ENCODE measurements at regions not wholly inside any gene's neighbourhood (a gene's known extent, or its start where the extent isn't known, plus 50 kb on each side); places are given as distances from the start of the nearest gene placed in this dataset.
"Not testable (repeated sequence)": the region's sequence is repeated elsewhere in the genome, so short reads cannot be mapped to it uniquely, and the experiment has no call there.

- DNase-seq = peak; percentile 66
These were observed 409.0 kb downstream of the BCOR start for GRCh38 chrX:39688576-39689375.

DNA sequence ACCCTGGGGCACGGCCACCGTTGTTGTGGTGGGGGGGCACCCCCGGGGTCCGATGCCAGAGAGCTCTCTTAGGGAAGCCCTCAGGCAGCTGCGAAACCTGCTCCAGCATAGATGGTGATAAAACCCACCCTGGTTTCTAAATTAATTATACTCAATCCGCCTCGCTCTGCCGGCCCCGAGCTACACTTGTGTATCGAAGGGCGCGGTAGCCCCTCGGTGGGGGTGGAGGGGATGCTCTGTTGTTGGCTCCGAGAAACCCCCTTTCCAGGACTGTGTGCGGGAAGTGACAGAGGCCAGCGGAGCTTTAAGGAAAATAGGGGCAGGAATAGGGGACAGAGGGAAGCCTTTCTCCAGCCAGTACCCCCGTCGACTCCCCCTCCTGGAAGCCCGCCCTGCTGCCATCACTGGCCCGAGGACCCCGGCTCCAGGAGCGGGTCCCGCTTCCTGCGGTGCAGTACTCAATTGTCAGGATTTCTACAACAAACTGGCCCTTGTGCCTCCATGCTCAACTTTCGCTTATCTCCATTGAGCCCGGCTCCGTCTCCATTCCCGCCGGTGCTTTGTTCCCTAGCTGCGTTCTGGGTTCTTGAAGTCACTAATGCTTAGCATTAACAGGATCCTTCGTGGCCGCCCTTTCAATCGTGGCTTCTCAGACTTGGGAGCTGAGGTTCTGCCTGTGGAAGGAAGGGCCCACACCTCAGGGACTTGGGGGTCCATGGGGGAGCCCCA is 408.2 kb downstream of the BCOR start:
- no peak for DNase-seq

- no peak for DNase-seq
These were observed 407.0 kb downstream of the BCOR start for GRCh38 chrX:39690541-39691415.

DNA sequence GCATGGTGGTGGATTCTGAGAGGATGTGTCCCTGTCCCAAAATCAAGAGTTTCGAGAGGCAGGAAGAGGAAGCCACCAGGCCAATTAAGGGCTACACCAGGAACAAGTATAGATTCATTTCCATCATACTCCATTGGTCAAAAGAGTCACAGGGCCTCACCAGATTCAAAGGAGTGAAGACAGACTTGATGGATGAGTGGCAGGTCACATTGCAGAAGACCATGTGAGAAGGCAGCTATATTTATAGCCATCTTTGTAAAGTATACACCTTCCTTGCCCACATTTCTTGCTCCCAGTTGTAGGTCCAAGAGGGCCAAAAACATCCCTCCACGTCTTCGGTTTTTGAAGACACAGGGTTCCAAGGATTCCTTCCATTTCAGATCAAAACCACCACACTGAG is 406.0 kb downstream of the BCOR start:
- no peak for DNase-seq

- no peak for DNase-seq
These were observed 405.0 kb downstream of the BCOR start for GRCh38 chrX:39692796-39693195.

- DNase-seq = no peak
These were observed 404.5 kb downstream of the BCOR start for GRCh38 chrX:39693298-39693697.

DNA sequence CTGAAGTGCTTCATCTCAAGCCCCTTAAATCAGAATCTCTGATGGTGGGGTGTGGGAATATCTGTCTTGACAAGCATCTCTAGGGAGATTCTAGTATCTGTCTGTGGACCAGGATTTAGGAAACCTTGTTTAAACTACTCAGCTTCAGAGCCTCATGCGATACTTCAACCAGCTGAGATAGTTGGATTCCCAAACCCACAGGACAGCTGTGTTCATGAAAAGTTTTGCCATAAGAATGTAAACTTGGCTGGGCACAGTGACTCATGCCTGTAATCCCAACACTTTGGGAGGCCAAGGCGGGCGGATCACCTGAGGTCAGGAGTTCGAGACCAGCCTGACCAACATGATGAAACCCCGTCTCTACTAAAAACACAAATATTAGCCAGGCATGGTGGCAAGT is 395.1 kb downstream of the BCOR start:
- DNase-seq = not testable (repeated sequence)

- DNase-seq = no peak
These were observed 394.5 kb downstream of the BCOR start for GRCh38 chrX:39703307-39703706.

- no peak for DNase-seq
These were observed 393.2 kb downstream of the BCOR start for GRCh38 chrX:39704590-39704989.

- no peak for DNase-seq
These were observed 392.5 kb downstream of the BCOR start for GRCh38 chrX:39705290-39705689.

DNA sequence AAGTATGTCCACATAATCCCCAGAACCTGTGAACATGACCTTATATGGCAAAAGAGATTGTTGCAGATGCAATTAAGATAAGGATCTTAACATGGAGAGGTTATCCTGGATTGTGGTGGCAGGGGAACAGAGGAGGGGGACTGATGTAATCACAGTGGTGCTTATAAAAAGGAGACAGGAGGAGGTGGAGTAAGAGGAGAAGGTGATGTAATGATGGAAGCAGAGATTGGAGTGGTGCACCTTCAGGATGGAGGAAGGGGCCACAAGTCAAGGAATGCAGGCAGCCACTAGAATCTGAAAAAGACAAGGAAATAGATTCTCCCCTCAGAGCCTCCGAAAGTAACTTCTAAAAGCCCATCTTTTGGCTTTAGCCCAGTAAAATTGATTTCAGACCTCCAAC is 388.4 kb downstream of the BCOR start:
- no peak for DNase-seq

DNA sequence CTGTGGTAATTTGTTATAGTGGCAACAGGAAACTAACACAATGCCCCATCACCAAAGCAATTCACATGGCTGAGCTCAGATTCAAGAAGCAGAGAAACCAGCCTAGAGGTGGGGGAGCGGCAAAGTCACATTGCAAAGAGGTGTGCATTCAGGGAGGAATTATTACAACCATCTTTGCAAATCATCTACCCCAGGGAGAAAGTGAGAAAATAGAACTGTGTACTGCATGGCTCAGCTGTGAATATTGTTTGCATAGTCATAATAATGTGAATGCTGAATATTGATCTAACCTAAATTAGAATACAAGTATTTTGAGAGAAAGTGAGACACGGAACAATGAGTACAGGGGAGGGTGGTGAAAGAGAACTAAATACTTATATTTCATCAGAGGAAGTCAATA is 387.9 kb downstream of the BCOR start:
- DNase-seq = no peak

DNA sequence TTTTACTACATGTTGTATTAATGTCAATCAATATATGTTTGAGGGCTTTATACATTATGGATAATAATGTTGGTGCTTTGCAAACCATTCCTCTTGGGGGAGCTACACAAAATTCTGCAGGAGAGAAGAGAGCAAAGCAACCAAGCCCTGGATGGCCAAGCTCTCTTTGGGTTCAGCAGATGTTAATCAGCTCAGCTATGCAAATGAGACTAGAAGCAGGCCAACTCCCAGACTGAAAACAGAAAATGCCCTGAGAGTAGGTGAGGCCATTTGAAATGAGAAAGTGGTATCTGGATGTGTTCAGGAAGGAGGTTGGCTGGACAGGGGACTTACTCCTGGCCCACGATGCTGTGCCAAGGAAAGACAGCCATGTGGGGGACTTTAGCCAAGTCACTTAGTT is 387.0 kb downstream of the BCOR start:
- DNase-seq = no peak

DNA sequence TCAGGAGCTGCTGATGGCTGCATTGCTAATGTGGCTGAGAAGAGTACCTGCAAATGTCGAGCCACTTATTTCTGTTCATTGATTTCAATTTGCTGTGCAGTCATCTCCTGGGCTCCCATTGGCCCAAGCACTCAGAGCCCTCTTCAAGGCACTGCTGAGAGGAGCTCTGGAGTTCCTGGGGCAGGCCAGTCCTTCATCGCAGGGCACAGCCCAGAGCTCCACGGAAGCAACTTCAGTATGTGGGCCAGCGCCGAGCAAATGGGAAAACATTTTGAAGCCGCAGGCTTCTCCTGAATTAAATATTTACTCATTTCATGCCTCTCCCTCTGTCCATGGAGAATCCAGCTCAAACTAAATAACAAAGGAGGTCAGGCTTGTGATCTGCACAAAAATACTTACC is 383.3 kb downstream of the BCOR start:
- DNase-seq = no peak

- DNase-seq = no peak
These were observed 381.4 kb downstream of the BCOR start for GRCh38 chrX:39716401-39716800.

DNA sequence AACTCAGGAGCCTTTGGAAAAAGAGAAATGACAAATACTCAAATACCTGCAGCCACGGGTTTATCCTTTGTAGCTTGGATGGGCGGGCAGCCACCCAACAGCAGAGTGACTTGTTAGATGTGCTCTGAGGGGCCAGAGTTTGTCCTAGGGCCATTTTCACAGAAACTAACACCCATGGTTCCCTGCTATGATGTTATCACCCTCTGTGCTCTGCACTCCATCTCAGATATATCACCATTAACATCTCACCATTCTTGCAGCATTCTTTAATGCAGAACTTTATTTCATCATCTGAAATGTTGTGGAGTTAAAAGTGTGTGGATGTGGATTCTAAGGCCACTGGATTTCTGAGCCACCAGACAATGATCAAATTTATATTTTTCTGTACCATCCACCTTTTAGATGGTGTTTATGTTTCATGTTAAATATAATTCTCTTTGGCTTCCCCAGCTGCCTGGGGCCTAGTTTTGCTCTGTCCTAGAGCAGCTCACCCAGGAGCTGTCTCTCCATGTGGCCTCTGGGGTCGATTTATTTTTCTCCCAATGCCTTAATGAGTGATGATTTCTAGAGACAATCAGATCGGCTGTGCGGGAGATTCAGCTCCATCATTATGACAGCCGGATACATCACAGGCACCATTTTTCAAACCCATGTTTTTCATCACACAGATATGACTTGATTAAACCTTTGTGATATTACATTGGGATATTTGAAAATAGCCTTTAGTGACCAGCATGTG is 380.8 kb downstream of the BCOR start:
- no peak for DNase-seq

GRCh38 chrX:39718981-39719380 is 378.8 kb downstream of the BCOR start:
- DNase-seq = no peak

- DNase-seq = no peak
These were observed 376.8 kb downstream of the BCOR start for GRCh38 chrX:39720945-39721344.

- DNase-seq = no peak
These were observed 376.0 kb downstream of the BCOR start for GRCh38 chrX:39721566-39722279.

DNA sequence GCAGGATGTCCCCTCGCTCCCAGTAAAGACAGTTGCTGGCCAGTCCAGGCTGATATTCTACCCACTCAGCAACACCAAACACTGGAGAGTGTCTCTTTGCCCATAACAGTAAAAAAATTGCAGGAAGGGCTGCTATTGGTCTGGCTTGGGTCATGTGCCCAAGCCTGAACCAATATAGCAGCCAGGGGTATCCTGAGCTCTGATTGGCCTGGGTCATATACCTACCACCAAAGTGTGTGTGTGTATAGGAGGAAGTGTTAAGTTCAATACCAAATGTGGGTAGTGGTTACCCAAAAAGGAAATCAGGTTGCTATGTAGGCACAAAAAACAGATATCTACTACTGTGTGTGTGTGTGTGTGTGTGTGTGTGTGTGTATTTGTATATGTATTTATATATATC is 373.2 kb downstream of the BCOR start:
- DNase-seq = no peak

DNA sequence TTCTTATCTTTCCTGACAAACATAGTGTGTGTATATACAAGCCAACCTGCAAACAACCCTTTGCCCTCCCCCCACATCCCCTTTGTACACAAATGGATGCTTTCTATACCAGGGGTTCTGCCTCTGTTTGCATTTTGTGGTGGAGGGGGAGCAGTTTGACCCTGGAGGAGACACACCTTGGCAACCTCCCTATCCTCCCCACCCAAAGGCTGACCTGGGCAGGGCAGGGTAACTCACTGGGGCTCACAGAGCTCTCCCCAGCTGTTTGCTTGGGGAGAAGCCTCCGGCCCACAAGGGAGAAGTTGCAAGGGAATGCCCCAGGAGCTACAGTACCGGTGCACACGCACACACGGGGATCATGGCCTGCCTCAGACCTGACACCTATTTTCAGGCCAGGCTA is 372.6 kb downstream of the BCOR start:
- DNase-seq = no peak

Data from activated effector memory CD4-positive, alpha-beta T cell treated with anti-CD3 and anti-CD28 coated beads, Interleukin-2, amount 50 U/mL, for 16 hours (primary cell).